ENCODE measurements at regions not wholly inside any gene's neighbourhood (a gene's known extent, or its start where the extent isn't known, plus 50 kb on each side); places are given as distances from the start of the nearest gene placed in this dataset.

DNA sequence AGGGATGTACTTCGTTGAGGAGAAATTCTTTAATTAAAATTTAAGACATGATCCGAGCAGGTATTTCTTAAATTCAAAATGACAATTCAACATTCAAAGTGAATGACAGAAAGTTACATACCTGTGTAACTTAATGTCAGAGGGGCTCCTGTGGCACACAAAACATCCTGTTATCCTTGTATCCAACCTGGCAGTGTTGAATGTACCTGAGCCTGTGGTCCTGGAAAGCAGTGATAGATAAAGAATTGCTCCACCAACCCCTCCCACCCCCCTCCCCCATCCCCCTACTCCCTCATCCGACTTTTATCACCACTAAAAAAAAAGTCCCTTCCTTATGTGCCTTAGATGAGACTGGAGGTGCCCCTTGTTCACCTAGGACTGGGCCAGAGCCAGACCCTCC lies 119.4 kb upstream of the ADCY1 start:
- Histone ChIP-seq H3K4me1 (ENCODE audit: control insufficient read depth in 1 of 2, insufficient read depth in 1 of 2, low read depth in 1 of 2, low read length in 1 of 2) (no peaks in the 10 kb centered on the region), H3K9me3 (no peaks in the 10 kb centered on the region)
- TF ChIP-seq, protein P1, sequence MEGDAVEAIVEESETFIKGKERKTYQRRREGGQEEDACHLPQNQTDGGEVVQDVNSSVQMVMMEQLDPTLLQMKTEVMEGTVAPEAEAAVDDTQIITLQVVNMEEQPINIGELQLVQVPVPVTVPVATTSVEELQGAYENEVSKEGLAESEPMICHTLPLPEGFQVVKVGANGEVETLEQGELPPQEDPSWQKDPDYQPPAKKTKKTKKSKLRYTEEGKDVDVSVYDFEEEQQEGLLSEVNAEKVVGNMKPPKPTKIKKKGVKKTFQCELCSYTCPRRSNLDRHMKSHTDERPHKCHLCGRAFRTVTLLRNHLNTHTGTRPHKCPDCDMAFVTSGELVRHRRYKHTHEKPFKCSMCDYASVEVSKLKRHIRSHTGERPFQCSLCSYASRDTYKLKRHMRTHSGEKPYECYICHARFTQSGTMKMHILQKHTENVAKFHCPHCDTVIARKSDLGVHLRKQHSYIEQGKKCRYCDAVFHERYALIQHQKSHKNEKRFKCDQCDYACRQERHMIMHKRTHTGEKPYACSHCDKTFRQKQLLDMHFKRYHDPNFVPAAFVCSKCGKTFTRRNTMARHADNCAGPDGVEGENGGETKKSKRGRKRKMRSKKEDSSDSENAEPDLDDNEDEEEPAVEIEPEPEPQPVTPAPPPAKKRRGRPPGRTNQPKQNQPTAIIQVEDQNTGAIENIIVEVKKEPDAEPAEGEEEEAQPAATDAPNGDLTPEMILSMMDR (IDR thresholded peaks at IDR 0.05): no peak

DNA sequence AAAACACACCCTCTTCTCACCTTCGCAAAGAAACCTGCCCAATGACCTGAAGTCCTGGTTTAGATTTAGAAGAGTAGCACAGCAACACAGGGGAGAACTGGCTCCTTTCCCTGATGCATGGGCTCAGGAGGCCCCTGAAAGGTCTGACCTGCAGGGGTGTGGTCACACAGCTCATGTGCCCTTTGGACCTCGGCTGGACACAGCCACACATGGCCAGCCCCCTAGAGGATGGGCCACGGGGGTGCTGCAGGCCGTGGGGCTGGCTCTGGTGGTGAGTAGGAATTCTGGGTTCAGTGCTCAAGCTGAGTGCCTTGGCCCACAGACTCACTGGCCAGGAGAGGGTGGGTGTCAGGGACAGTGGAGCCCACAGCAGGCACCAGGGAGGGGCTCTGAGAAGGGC lies 118.5 kb upstream of the ADCY1 start:
- TF ChIP-seq, protein P1 (IDR thresholded peaks at IDR 0.05): no peak
- no peak overlapping the region for H3K27ac ChIP-seq
- H3K4me1 ChIP-seq (ENCODE audit: control insufficient read depth in 1 of 2, insufficient read depth in 1 of 2, low read depth in 1 of 2, low read length in 1 of 2): no peaks in the 10 kb centered on the region
- no peaks in the 10 kb centered on the region for H3K36me3 ChIP-seq
- no peak overlapping the region for H3K4me3 ChIP-seq (ENCODE audit: low read depth in 1 of 2, low read length in 1 of 2)
- H3K9me3 ChIP-seq: no peaks in the 10 kb centered on the region
- H3K27me3 ChIP-seq: no peaks in the 10 kb centered on the region

More for the DNA sequence above, 119.4 kb upstream of the ADCY1 start:
- Histone ChIP-seq H3K27ac (no peak overlapping the region), H3K36me3 (no peaks in the 10 kb centered on the region), H3K4me3 (ENCODE audit: low read depth in 1 of 2, low read length in 1 of 2) (no peak overlapping the region), H3K27me3 (no peaks in the 10 kb centered on the region)

DNA sequence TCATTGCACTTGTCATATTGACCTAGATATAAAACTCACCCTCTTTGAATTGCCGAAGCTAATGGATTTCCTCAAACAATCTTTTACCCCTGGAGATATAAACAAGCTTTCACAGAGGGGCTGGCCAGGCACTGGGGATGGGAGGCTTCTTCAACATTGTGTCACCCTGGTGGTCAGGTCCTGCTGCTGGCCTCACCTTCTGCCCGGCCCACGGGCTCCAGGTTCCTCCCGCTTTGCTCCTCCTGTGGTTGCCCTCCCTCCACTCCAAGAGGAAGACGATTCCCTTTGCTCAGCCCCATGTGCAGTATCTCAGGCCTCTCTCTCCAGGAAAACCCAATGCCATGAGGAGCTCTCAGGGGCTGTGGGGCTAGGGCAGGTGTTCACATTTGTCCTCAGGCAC lies 118.1 kb upstream of the ADCY1 start:
- TF ChIP-seq, protein P1 (IDR thresholded peaks at IDR 0.05): no peak
- H3K27me3 ChIP-seq: no peaks in the 10 kb centered on the region
- H3K9me3 ChIP-seq: no peaks in the 10 kb centered on the region

DNA sequence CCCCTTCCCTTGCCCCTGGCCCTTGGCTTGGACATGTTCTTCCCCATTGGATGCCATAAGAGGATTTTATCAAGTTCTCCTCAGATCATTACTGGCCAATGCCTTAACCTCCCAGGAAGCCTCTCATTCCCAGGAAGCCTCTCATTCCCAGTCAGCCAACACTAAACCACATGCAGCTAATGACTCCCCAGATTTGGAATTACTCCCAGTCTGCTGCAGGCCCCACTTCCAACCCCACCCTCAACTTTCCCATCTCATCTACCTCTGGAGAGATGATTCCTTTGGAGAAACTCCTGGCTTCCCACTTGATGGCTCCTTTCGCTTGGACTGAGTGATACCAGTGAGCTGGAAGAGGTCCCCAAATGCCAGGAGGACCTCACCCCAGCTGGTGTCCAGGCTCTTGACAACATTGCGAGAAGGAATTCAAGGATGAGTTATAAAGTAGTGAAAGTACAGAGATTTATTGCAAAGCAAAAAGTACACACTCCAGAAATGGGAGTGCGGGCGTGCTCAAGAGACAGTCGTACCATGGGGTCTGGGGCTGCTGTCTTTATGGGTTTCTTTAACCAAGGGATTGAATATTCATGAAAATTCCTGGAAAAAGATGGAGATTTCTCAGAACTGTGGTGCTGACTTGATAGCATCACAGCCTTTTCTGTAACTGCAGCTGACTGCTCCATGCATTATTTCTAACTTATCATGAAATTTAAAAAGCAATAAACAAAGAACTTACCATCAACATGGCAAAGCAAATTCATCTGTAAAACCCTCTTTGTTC lies 117.2 kb upstream of the ADCY1 start:
- Histone ChIP-seq H3K27me3 (no peaks in the 10 kb centered on the region), H3K4me1 (ENCODE audit: control insufficient read depth in 1 of 2, insufficient read depth in 1 of 2, low read depth in 1 of 2, low read length in 1 of 2) (no peaks in the 10 kb centered on the region), H3K27ac (no peak overlapping the region), H3K36me3 (no peaks in the 10 kb centered on the region), H3K4me3 (ENCODE audit: low read depth in 1 of 2, low read length in 1 of 2) (no peak overlapping the region), H3K9me3 (no peaks in the 10 kb centered on the region)
- TF ChIP-seq, protein P1 (IDR thresholded peaks at IDR 0.05): no peak

More for the DNA sequence above, 118.1 kb upstream of the ADCY1 start:
- Histone ChIP-seq H3K36me3 (no peaks in the 10 kb centered on the region), H3K4me1 (ENCODE audit: control insufficient read depth in 1 of 2, insufficient read depth in 1 of 2, low read depth in 1 of 2, low read length in 1 of 2) (no peaks in the 10 kb centered on the region), H3K4me3 (ENCODE audit: low read depth in 1 of 2, low read length in 1 of 2) (no peak overlapping the region), H3K27ac (no peak overlapping the region)

DNA sequence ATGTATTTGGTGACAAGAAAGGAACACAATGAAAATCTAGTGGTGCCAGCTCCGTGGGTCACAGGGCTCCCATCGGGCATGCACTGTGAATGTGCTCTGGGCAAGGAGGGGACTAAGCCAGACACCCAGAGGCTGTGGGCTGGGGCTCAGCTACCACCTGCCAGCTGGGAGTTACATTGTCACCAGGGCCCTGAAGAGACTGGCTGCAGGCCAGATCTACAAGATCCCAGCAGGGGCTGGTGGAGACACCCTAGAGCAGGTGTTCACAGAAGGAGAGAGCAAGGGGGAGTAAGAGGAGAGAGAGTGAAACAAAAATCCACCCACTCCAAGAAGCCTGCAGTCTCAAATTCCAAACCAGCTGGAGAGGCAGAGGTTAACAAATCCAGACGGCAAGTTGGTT lies 116.6 kb upstream of the ADCY1 start:
- TF ChIP-seq, protein P1 (IDR thresholded peaks at IDR 0.05): no peak
- H3K27ac ChIP-seq: no peak overlapping the region
- H3K9me3 ChIP-seq: no peaks in the 10 kb centered on the region
- no peak overlapping the region for H3K4me3 ChIP-seq (ENCODE audit: low read depth in 1 of 2, low read length in 1 of 2)
- no peaks in the 10 kb centered on the region for H3K27me3 ChIP-seq
- no peaks in the 10 kb centered on the region for H3K4me1 ChIP-seq (ENCODE audit: control insufficient read depth in 1 of 2, insufficient read depth in 1 of 2, low read depth in 1 of 2, low read length in 1 of 2)
- no peaks in the 10 kb centered on the region for H3K36me3 ChIP-seq
